GM18951 (cell line): ENCODE measurements at regions not wholly inside any gene's neighbourhood (a gene's known extent, or its start where the extent isn't known, plus 50 kb on each side); places are given as distances from the start of the nearest gene placed in this dataset.

ENCODE experiments used
- POLR2A ChIP-seq: IDR thresholded peaks from 4 replicates; pipeline ENCODE4 v1.6.1; 2011; ENCODE audit warnings: mild to moderate bottlenecking; ENCODE audit not compliant: insufficient read length, insufficient read depth; ENCODE audit errors: extremely low read depth
- in situ Hi-C: fragments of 300-500 bp; cut with MboI; formaldehyde crosslinking; loops from one replicate; pipeline ENCODE4 v1.12.0; 2022; ENCODE audit warnings: low sequenced_read_pairs, mixed read lengths, inconsistent platforms; ENCODE audit not compliant: unreplicated experiment

- TF ChIP-seq POLR2A: no peak
- in situ Hi-C loops: no loop called here
These were observed 129.4 kb upstream of the TLE3 start for GRCh38 chr15:70227147-70227546.

GRCh38 chr15:70226337-70226980, 128.7 kb upstream of the TLE3 start:
- TF ChIP-seq POLR2A: no peak
- in situ Hi-C loops: no loop called here

GRCh38 chr15:70225416-70225815, 127.7 kb upstream of the TLE3 start:
- TF ChIP-seq POLR2A: no peak
- in situ Hi-C loops: no loop called here

GRCh38 chr15:70222606-70223005, 124.9 kb upstream of the TLE3 start:
- TF ChIP-seq POLR2A: no peak
- in situ Hi-C loops: no loop called here

GRCh38 chr15:70220490-70221096, 122.9 kb upstream of the TLE3 start:
- TF ChIP-seq POLR2A: no peak
- in situ Hi-C loops: no loop called here

GRCh38 chr15:70219966-70220365, 122.2 kb upstream of the TLE3 start:
- no peak for TF ChIP-seq POLR2A
- in situ Hi-C loops: no loop called here

GRCh38 chr15:70219256-70219895, 121.7 kb upstream of the TLE3 start:
- in situ Hi-C loops: no loop called here
- no peak for TF ChIP-seq POLR2A

- in situ Hi-C loops: no loop called here
- no peak for TF ChIP-seq POLR2A
These were observed 119.8 kb upstream of the TLE3 start for GRCh38 chr15:70217226-70218160.

GRCh38 chr15:70215951-70216350, 118.2 kb upstream of the TLE3 start:
- no peak for TF ChIP-seq POLR2A
- in situ Hi-C loops: no loop called here

- TF ChIP-seq POLR2A: no peak
- in situ Hi-C loops: no loop called here
These were observed 117.4 kb upstream of the TLE3 start for GRCh38 chr15:70214941-70215635.

- TF ChIP-seq POLR2A: no peak
- in situ Hi-C loops: no loop called here
These were observed 116.6 kb upstream of the TLE3 start for GRCh38 chr15:70214276-70214675.

GRCh38 chr15:70213794-70214193, 116.1 kb upstream of the TLE3 start:
- TF ChIP-seq POLR2A: no peak
- in situ Hi-C loops: no loop called here

- in situ Hi-C loops: no loop called here
- TF ChIP-seq POLR2A: no peak
These were observed 115.2 kb upstream of the TLE3 start for GRCh38 chr15:70212963-70213315.
